Loucy (cell line): ENCODE measurements at regions not wholly inside any gene's neighbourhood (a gene's known extent, or its start where the extent isn't known, plus 50 kb on each side); places are given as distances from the start of the nearest gene placed in this dataset.
"Not testable (repeated sequence)": the region's sequence is repeated elsewhere in the genome, so short reads cannot be mapped to it uniquely, and the experiment has no call there.

Source experiments
- CTCF ChIP-seq: fragments of 200-600 bp; sonication (generic); conservative IDR thresholded peaks from 2 replicates; pipeline ENCODE4 v1.5.1; 2014; ENCODE audit warnings: mild to moderate bottlenecking, antibody characterized with exemption, low read length
- EZH2phosphoT487 ChIP-seq: fragments of 200-600 bp; IDR thresholded peaks from 2 replicates; pipeline ENCODE4 v1.6.1; 2018; ENCODE audit warnings: antibody characterized with exemption, mild to moderate bottlenecking, moderate library complexity, borderline replicate concordance

DNA sequence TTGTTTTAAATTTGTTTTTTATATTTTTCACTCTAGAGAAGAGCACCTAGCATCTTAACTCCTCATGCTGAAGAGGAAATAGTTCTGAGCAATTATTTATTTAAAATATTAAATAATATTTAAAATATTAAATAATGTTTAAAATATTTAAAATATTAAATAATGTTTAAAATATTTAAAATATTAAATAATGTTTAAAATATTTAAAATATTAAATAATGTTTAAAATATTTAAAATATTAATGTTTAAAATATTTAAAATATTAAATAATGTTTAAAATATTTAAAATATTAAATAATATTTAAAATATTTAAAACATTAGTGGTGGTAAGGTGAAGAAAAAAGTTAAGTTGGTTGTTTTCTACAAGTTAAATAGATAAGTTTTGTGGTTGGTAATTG, 147.6 kb upstream of the FERMT1 start:
- not testable (repeated sequence) for TF ChIP-seq CTCF, EZH2phosphoT487
